ELR (cell line): ENCODE measurements at regions not wholly inside any gene's neighbourhood (a gene's known extent, or its start where the extent isn't known, plus 50 kb on each side); places are given as distances from the start of the nearest gene placed in this dataset.
A peak's percentile ranks its signal among the peaks of the same experiment; 100 is the strongest.

Experiments used
- DNase-seq: peaks from one replicate; pipeline ENCODE4 v3.0.0-alpha.2; 2015; ENCODE audit warnings: low read depth

GRCh38 chr16:86118467-86119307 lies 219.7 kb downstream of the IRF8 start:
- DNase-seq, result no peak

DNA sequence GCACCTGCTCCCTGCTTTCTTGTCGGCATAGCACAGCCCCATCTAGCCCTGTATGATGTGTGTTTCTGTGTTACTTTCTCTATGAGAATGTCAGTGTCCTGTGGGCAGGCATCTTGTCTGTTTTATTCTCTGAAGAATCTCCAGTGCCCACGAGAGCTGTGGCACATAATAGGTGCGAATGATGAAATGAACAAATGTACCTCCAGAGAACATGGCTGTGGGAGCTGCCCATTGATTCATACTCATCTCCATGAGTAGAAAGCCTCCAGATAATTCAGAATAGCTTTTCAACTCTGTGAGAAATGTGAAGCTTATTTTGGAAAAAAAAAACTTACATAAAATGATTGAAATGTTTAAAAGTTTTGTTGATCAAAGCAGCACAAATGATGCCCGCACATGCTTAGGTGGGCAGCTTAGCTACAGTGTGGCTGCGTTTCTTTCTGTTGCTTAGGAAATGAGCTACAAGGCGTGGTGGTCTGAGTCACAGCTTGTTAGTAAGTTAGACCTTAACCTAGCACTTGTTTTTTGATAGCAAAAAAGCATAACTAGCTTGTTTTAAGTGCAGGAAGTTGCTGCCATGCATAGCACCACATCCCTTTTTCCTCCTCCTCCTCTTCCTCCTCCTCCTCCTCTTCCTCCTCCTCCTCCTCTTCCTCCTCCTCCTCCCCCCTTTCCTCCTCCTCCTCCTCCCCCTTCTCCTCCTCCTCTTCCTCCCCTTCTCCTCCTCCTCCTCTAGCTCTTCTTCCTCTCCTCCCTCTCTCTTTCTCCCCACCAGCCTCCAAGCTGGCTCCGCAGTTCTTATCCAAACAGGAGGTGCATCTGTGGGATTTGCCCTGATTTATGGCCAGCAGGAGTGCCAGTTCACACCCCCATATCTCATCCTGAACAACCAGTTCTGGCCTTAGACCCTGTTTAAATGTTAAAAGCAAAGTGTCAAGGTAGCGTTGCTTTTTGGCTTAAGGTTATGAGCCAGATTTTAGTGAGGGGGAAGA lies 221.5 kb downstream of the IRF8 start:
- DNase-seq, result peak; percentile 34

DNA sequence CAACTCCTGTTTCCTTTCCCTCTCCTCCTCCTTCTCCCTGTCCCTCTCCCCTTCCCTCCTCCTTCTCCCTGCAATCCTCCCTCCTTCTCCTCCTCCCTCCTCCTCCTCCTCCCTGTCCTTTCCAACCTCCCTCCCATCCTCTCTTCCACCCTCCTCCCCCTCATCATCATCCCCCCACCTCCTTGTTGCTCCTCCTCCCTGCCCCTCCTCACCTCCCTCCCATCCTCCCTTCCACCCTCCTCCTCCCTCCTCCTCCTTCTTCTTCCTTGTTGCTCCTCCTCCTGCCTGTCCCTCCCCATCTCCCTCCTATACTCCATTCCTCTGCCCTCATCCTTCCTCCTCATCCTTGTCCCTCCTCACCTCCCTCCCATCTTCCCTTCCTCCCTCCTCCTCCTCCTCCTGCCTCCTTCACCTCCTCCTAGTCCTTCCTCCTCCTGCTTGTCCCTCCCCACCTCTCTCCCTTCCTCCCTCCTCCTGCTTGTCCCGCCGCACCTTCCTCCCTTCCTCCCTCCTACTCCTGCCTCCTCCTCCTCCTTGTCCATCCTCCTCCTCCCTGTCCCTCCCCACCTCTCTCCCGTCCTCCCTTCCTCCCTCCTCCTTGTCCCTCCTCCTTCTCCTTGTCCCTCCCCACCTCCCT lies 222.5 kb downstream of the IRF8 start:
- DNase-seq, result no peak

DNA sequence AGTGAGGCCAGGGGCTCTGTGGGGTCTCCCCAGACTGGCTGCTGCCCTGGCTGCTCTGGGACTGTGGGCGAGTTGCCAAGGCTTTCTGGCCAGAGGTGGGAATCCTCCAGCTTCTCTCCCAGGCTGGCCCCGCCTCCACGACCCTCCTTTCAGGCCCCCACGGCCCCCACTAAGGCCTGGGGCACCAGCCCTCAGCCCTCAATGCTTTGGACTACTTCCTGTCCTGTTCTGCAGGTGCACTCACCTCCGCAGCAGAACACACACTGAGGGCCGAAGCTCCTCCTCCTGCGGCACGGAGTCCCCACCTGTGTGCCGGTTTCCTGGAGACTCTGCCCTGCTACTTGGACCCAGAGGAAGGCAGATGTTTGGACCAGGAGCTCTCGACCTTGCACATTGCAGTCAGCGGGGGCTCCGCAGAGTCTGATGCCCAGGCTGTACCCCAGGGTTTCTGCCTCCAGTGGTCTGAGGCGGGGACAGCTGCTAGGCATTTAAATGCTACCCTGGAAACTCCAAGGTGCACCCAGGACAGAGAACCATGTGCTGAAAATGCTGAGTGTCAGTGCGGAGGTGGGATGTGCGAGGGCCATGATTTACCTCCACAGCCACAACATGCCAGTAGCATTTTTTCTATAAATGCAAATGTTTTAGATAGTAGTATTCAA lies 223.8 kb downstream of the IRF8 start:
- no peak for DNase-seq

DNA sequence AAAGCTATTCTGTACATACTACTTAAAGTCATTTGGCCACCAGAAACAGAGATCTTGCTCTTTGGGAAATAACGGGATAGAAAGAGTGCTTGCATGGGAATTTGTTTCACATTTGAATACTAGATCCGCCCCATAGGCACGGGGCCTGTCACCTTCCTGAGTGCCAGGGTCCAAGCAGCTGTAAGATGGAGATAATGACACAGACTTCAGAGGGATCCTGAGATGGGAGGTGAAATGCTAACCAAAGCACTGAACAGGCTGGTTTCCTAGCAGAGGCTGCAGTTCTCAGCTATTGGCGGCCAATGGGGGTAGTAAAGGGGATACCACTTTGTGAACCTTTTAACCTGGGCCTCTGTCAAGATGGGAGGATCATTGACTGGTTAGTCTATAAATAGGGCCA lies 225.4 kb downstream of the IRF8 start:
- no peak for DNase-seq

- no peak for DNase-seq
Measured at GRCh38 chr16:86126891-86127290, 227.9 kb downstream of the IRF8 start.

GRCh38 chr16:86127366-86127765 lies 228.4 kb downstream of the IRF8 start:
- no peak for DNase-seq

DNA sequence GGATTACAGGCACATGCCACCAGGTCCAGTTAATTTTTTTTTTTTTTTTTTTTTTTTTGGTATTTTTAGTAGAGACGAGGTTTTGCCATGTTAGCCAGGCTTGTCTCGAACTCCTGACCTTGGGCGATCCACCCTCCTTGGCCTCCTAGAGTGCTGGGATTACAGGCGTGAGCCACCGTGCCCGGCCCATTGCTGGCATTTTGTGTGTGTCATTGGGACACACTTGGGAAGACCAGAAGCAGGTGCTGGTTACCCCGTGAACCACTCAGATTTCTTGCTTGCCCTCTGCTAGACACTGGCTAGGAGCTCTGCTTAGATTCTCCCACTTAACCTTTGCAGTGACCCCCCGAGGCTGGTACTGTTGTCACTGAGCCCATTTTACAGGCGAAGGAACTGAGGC lies 229.3 kb downstream of the IRF8 start:
- no peak for DNase-seq

- no peak for DNase-seq
Measured at GRCh38 chr16:86129541-86129940, 230.6 kb downstream of the IRF8 start.

DNA sequence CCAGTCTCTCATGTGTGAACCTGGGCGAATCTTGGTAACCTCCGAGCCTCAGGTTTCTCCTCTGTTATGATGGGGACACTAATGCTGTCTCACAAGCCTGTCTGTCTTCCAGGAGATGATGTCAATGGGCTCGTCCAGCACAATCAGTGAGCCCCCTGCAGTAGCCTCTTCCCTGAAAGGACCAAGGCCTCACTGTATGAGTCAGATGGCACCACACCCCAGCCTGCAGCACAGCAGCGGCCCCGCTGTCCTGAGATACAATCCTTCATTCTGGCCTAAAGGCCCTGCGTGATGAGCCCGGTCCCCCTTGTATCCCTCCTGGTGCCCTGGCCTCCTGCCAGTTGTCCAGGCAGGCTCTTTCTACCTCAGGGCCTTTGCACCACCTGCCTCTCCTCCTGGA lies 234.4 kb downstream of the IRF8 start:
- DNase-seq, result no peak

GRCh38 chr16:86133847-86134375 lies 234.9 kb downstream of the IRF8 start:
- no peak for DNase-seq

- no peak for DNase-seq
Measured at GRCh38 chr16:86134802-86135461, 236.0 kb downstream of the IRF8 start.

DNA sequence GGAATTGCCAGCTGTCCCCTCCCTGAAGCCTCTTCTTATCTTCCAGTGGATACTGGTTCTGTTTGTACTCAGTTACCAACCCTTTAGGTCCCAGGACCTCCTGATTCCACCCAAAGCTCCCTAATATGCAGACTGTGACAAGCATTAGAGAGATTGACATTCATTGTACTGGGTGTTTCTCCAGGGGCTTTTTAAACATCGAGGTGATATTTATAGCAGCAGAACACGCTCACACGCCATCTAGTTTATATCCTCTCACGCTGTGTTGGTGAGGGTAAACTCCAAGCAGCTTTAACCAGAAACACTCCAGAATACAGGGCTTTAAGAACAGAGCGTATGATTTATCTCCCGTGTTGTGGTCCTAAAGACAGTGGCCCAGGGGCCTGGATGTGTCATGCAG lies 238.4 kb downstream of the IRF8 start:
- DNase-seq, result no peak

GRCh38 chr16:86138121-86139085 lies 239.4 kb downstream of the IRF8 start:
- no peak for DNase-seq

GRCh38 chr16:86142801-86143236 lies 243.9 kb downstream of the IRF8 start:
- peak; percentile 19 for DNase-seq

GRCh38 chr16:86143666-86144065 lies 244.7 kb downstream of the IRF8 start:
- no peak for DNase-seq

DNA sequence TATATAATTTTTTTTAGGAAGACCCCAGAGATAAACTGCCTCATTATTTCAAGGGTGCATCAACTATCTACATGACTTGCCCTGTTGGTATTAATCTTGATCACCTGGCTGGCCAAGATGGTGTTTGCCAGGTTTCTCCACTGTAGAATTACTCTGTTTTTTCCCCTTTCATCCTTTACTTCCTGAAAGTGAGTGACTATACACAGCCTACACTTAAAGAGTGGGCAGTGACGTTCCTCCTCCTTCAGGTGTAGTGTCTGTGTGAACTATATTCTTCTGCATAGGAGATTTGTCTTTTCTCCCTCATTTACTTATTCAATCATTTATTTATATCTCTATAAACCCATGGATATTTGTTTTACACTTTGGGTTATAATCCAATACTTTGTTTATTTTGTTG lies 246.7 kb downstream of the IRF8 start:
- no peak for DNase-seq

DNA sequence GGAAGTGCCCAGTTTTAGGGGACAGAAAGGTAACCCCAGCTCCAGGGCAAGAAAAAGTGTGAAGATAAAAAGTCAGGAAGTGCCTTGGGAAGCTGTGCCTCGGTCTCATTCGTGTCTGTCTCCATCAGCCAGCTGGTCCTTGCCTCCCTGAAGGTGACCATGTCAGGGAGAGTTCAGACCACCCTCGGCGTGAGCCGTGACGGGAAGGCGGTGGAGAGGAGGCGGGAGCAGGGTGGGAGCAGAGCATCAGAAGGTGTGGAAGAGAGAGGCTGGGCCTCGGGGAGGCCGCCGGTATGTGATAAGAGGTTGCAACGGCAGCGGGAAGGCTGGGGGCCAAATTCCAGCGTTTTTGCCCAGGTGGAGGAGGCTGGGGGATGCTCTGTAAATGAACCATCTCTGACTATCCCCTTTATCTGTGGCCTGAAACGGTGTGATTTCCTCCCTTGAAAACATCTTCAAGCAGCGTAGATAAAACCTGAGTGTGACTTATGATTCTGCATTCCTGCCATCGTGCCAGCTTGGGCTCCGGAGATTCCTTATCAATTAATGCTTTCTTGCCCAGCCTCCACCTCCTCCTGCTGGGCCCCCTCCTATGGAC lies 251.8 kb downstream of the IRF8 start:
- no peak for DNase-seq

GRCh38 chr16:86151239-86151851 lies 252.4 kb downstream of the IRF8 start:
- DNase-seq, result no peak
